Choroid plexus epithelial cell (primary cell): ENCODE measurements at regions not wholly inside any gene's neighbourhood (a gene's known extent, or its start where the extent isn't known, plus 50 kb on each side); places are given as distances from the start of the nearest gene placed in this dataset.

Experiments used
- DNase-seq: peaks from one replicate; pipeline ENCODE4 v3.0.0-alpha.2; 2010; ENCODE audit warnings: low read depth
- H3K4me3 ChIP-seq: 2 replicates; pipeline ENCODE4 v1.5.1; 2011; ENCODE audit warnings: low read depth, mild to moderate bottlenecking, control low read depth, low read length, moderate library complexity
- CTCF ChIP-seq: conservative IDR thresholded peaks from 2 replicates; pipeline ENCODE4 v1.5.1; 2011; ENCODE audit warnings: low read depth, mild to moderate bottlenecking, control low read depth, inconsistent platforms, low read length, moderate library complexity

DNA sequence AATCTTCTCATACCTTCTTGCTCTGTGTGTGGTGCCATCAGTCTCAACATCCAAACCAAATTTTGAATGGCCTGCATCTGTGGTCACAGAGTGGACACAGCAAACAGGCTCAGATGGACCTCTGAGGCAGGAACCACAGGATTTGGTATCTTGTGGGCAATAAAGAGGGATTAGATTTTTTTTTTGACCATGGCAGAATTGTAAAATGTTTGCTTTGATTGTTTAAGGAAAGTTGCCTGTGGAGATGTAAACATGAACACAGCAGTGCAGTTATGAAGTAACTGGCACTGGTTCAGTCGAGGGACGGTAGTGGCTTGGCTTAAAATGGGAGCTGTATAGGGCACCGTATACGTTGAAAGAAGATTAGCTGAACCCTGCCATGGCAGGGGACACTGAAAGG lies 464.7 kb downstream of the SH2D4B start:
- no peak for DNase-seq
- no peak overlapping the region for H3K4me3 ChIP-seq
- TF ChIP-seq CTCF = no peak

DNA sequence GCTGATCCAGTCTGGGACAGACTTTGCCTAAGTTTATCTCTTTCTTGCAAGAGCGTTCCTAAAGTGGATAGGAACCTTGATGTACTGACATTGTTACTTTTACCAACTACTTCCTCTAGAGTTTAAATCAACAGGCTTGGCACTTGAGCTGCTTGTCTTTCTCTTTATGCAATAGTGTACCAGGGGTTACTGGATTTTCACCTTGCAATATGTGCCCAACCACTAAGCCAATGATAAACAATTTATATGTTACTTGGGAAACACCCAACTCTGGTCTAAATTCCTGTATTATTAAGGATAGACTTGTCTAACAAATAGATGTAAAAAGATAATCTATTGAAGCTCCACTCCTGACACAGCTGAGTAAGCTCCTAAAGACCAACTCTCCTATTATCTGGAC lies 470.2 kb downstream of the SH2D4B start:
- no peak for TF ChIP-seq CTCF
- H3K4me3 ChIP-seq = no peak overlapping the region
- no peak for DNase-seq

DNA sequence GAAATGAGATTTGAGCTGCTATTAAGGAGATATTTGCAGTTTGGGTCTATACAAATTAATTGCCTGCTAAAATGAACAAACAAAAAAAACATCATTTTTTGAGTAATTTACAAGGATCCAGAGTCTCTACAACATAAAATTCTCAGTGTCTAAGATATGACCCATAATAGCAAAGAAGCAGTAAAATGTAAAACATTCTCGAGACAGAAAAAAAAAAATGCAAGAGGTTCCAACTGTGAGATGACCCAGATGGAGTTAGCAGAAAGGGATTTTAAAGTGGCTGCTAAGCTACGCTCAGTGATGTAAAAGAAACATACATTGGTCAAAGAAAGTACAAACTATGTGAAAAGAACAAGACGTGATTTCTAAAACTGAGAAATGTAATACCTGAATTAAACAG lies 471.0 kb downstream of the SH2D4B start:
- TF ChIP-seq CTCF = no peak
- DNase-seq = no peak
- H3K4me3 ChIP-seq = no peak overlapping the region

DNA sequence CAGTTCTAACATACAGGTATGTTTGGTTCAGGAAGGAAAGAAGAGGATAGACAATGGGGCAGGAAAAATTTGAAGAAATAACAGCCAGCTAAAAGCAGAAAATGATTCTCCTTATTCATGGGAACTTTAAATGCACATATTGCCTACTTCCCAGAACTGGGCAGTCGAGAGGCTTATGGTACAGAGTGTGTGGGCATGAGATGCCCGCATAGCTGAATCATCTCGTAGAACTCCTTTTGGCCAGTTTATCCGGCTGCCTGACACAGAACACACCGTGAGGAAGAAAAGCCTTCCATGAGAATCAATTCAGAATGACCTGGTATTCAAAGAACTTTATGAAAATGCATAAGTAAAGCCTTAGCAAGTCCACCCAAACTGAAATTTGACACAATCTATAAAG lies 471.6 kb downstream of the SH2D4B start:
- no peak overlapping the region for H3K4me3 ChIP-seq
- no peak for TF ChIP-seq CTCF
- no peak for DNase-seq

- no peak overlapping the region for H3K4me3 ChIP-seq
- no peak for TF ChIP-seq CTCF
- DNase-seq = no peak
These were observed 476.1 kb downstream of the SH2D4B start for GRCh38 chr10:81013771-81014170.

DNA sequence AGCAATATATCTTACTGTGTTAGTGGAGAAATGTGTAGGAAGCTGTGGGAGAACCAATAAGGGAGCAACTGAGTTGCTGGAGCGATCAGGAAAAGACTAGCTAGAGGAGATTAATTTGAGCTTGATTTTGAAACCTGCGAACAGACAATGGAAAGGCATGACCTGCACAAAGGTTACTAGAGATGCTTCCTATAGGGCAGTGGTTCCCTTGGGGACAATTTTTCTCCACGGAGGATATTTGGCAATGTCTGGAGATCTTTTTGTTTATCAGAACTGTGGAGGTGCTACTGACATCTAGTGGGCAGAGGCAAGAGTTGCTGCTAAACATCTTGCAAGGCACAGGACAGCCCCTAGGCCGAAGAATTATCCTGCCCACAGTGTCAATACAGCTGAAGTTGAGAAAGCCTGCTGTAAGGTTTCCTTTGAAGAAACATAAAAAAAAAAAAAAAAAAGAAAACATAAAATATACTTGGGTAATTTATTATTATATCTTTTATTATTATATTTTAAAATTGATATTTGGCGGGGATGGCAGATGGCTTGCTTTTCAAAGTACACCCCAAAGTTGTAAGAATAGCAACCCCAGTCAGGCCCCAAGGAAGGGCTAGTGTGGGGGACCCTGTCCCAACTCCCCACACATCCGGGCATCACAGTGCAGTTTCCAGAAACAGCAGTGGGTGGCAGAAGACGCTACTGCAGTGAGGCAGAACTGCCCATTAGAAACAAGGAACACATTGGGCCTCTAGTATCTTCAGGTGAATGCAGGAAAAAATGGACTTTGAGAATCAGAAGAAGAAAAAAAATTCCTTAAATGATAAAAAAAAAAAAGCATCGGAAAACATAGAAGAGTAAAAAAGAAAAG lies 481.6 kb downstream of the SH2D4B start:
- no peak overlapping the region for H3K4me3 ChIP-seq
- TF ChIP-seq CTCF = peak; percentile 77
- DNase-seq = peak; percentile 67
